Activated CD4-positive, alpha-beta T cell treated with anti-CD3 and anti-CD28 coated beads, Interleukin-2, amount 50 U/mL, for 1 hour (primary cell): ENCODE measurements at regions not wholly inside any gene's neighbourhood (a gene's known extent, or its start where the extent isn't known, plus 50 kb on each side); places are given as distances from the start of the nearest gene placed in this dataset.

ENCODE experiments used
- DNase-seq: peaks from one replicate; pipeline ENCODE4 v3.0.0-alpha.2; 2020

GRCh38 chr22:27635435-27635834 lies 166.1 kb downstream of the MN1 start:
- DNase-seq: no peak

- DNase-seq: no peak
Observed at GRCh38 chr22:27635852-27636251, 165.7 kb downstream of the MN1 start.

GRCh38 chr22:27636716-27637508 lies 164.6 kb downstream of the MN1 start:
- no peak for DNase-seq

GRCh38 chr22:27637604-27638003 lies 164.0 kb downstream of the MN1 start:
- DNase-seq: no peak

GRCh38 chr22:27638329-27639233 lies 163.0 kb downstream of the MN1 start:
- DNase-seq: no peak

- no peak for DNase-seq
Observed at GRCh38 chr22:27639248-27640086, 162.1 kb downstream of the MN1 start.

- no peak for DNase-seq
Observed at GRCh38 chr22:27641049-27641795, 160.3 kb downstream of the MN1 start.

- DNase-seq: no peak
Observed at GRCh38 chr22:27642104-27642800, 159.3 kb downstream of the MN1 start.

- no peak for DNase-seq
Observed at GRCh38 chr22:27643907-27644306, 157.6 kb downstream of the MN1 start.

- DNase-seq: no peak
Observed at GRCh38 chr22:27644566-27644965, 157.0 kb downstream of the MN1 start.

GRCh38 chr22:27647540-27647939 lies 154.0 kb downstream of the MN1 start:
- DNase-seq: no peak

- no peak for DNase-seq
Observed at GRCh38 chr22:27648074-27648473, 153.5 kb downstream of the MN1 start.

- DNase-seq: no peak
Observed at GRCh38 chr22:27648853-27649252, 152.7 kb downstream of the MN1 start.

GRCh38 chr22:27650572-27650971 lies 151.0 kb downstream of the MN1 start:
- no peak for DNase-seq

- DNase-seq: no peak
Observed at GRCh38 chr22:27650985-27651384, 150.6 kb downstream of the MN1 start.

GRCh38 chr22:27651486-27651885 lies 150.1 kb downstream of the MN1 start:
- DNase-seq: no peak

GRCh38 chr22:27654546-27655445 lies 146.8 kb downstream of the MN1 start:
- DNase-seq: no peak

- no peak for DNase-seq
Observed at GRCh38 chr22:27655582-27656185, 145.9 kb downstream of the MN1 start.

- DNase-seq: no peak
Observed at GRCh38 chr22:27656970-27657369, 144.6 kb downstream of the MN1 start.

- no peak for DNase-seq
Observed at GRCh38 chr22:27660306-27660705, 141.2 kb downstream of the MN1 start.
